Stimulated activated CD8-positive, alpha-beta memory T cell treated with anti-CD3 and anti-CD28 coated beads, Interleukin-12 subunit alpha, Interleukin-12 subunit beta, amount 100 ng/mL, for 24 hours (primary cell): ENCODE measurements at regions not wholly inside any gene's neighbourhood (a gene's known extent, or its start where the extent isn't known, plus 50 kb on each side); places are given as distances from the start of the nearest gene placed in this dataset.

Experiments
- DNase-seq: peaks from one replicate; pipeline ENCODE4 v3.0.0-alpha.2; 2020; ENCODE audit errors: extremely low read depth

- DNase-seq: no peak
These were observed 92.6 kb upstream of the ZNF618 start for GRCh38 chr9:113783475-113783874.

GRCh38 chr9:113785334-113785733 is 90.8 kb upstream of the ZNF618 start:
- no peak for DNase-seq

- no peak for DNase-seq
These were observed 90.0 kb upstream of the ZNF618 start for GRCh38 chr9:113786071-113786470.

- DNase-seq: no peak
These were observed 88.2 kb upstream of the ZNF618 start for GRCh38 chr9:113787871-113788270.

GRCh38 chr9:113788616-113789330 is 87.3 kb upstream of the ZNF618 start:
- DNase-seq: no peak

GRCh38 chr9:113790093-113790492 is 86.0 kb upstream of the ZNF618 start:
- DNase-seq: no peak

GRCh38 chr9:113793558-113793957 is 82.6 kb upstream of the ZNF618 start:
- no peak for DNase-seq

GRCh38 chr9:113794721-113795120 is 81.4 kb upstream of the ZNF618 start:
- no peak for DNase-seq

- DNase-seq: no peak
These were observed 80.2 kb upstream of the ZNF618 start for GRCh38 chr9:113795811-113796392.

- no peak for DNase-seq
These were observed 79.3 kb upstream of the ZNF618 start for GRCh38 chr9:113796646-113797426.

GRCh38 chr9:113798062-113799030 is 77.8 kb upstream of the ZNF618 start:
- DNase-seq: no peak

- no peak for DNase-seq
These were observed 75.8 kb upstream of the ZNF618 start for GRCh38 chr9:113800276-113800675.

- no peak for DNase-seq
These were observed 72.1 kb upstream of the ZNF618 start for GRCh38 chr9:113803811-113804589.

GRCh38 chr9:113805486-113806132 is 70.5 kb upstream of the ZNF618 start:
- no peak for DNase-seq

GRCh38 chr9:113807173-113808061 is 68.7 kb upstream of the ZNF618 start:
- no peak for DNase-seq

GRCh38 chr9:113808391-113809358 is 67.4 kb upstream of the ZNF618 start:
- no peak for DNase-seq

- DNase-seq: no peak
These were observed 58.9 kb upstream of the ZNF618 start for GRCh38 chr9:113817171-113817570.

GRCh38 chr9:113818391-113818790 is 57.7 kb upstream of the ZNF618 start:
- DNase-seq: no peak
